Smooth muscle cell (in vitro differentiated cells): ENCODE measurements at regions not wholly inside any gene's neighbourhood (a gene's known extent, or its start where the extent isn't known, plus 50 kb on each side); places are given as distances from the start of the nearest gene placed in this dataset.
A peak's percentile ranks its signal among the peaks of the same experiment; 100 is the strongest.

Source experiments
- DNase-seq: peaks from one replicate; lab custom pipeline; 2025; ENCODE audit not compliant: unreplicated experiment; lab: John Stamatoyannopoulos, UW
- H2AFZ ChIP-seq: fragments of 200-600 bp; sonication (generic); 2 replicates; pipeline ENCODE4 v1.6.0; 2016; ENCODE audit warnings: antibody characterized with exemption, low read depth, mild to moderate bottlenecking
- H3F3A ChIP-seq: fragments of 200-600 bp; sonication (generic); 2 replicates; pipeline ENCODE4 v1.6.0; 2017; ENCODE audit warnings: antibody characterized with exemption, low read depth
- H3K27ac ChIP-seq: fragments of 200-600 bp; sonication (generic); 2 replicates; pipeline ENCODE4 v1.5.1; 2016; ENCODE audit warnings: low read depth, mild to moderate bottlenecking
- H3K27me3 ChIP-seq: fragments of 200-600 bp; sonication (generic); 2 replicates; pipeline ENCODE4 v1.6.1; 2016; ENCODE audit warnings: low read depth, mild to moderate bottlenecking
- H3K36me3 ChIP-seq: fragments of 200-600 bp; sonication (generic); 2 replicates; pipeline ENCODE4 v1.5.1; 2016; ENCODE audit warnings: low read depth
- H3K4me1 ChIP-seq: fragments of 200-600 bp; sonication (generic); 2 replicates; pipeline ENCODE4 v1.5.1; 2016; ENCODE audit warnings: low read depth
- H3K4me2 ChIP-seq: fragments of 200-600 bp; sonication (generic); 2 replicates; pipeline ENCODE4 v1.6.0; 2016; ENCODE audit warnings: mild to moderate bottlenecking
- H3K4me3 ChIP-seq: fragments of 200-600 bp; sonication (generic); 2 replicates; pipeline ENCODE4 v1.5.1; 2016; ENCODE audit warnings: mild to moderate bottlenecking
- H3K79me2 ChIP-seq: fragments of 200-600 bp; sonication (generic); 2 replicates; pipeline ENCODE4 v1.6.0; 2016; ENCODE audit warnings: low read depth, mild to moderate bottlenecking
- H3K9ac ChIP-seq: fragments of 200-600 bp; sonication (generic); 2 replicates; pipeline ENCODE4 v1.6.0; 2016; ENCODE audit warnings: low read depth
- H3K9me3 ChIP-seq: fragments of 200-600 bp; sonication (generic); replicated peaks from 2 replicates; pipeline ENCODE4 v1.5.1; 2016; ENCODE audit warnings: low read depth
- H4K20me1 ChIP-seq: fragments of 200-600 bp; sonication (generic); 2 replicates; pipeline ENCODE4 v1.6.0; 2016; ENCODE audit warnings: low read depth
- WGBS: methylation state at CpG from one replicate; pipeline ENCODE4 v1.1.7; 2016; ENCODE audit warnings: low lambda C conversion rate; 5-methylcytosine and 5-hydroxymethylcytosine counted together
- TF ChIP-seq, protein P1 (sequence below): fragments of 200-600 bp; sonication (generic); IDR thresholded peaks from 2 replicates; pipeline ENCODE4 v1.5.1; 2017; ENCODE audit warnings: borderline replicate concordance, mild to moderate bottlenecking, antibody characterized with exemption; ENCODE audit not compliant: insufficient read depth, poor library complexity, severe bottlenecking

DNA sequence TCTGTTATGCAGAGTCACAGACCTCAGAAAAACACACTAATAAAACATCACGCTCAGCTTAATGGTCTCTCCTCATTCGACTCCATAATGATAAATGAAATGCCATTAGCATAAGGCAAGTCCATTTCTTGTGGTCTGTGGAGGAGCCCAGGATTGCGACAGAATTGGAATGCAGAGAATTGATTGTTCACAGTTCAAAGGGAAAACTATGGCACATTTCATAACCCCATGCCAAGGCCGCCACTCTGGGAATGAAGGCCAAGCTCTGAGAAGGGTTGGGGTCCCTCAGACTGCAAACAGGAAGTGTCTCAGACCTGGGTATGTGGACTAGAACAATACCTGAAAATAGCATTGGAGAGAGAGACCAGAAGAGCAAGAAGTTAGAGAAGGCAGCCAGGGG is 398.9 kb downstream of the ADRA2A start:
- Histone ChIP-seq H3K9ac (no peak overlapping the region), H3K27me3 (no peaks in the 10 kb centered on the region), H3K4me3 (no peak overlapping the region), H4K20me1 (no peaks in the 10 kb centered on the region), H3K9me3 (no peaks in the 10 kb centered on the region), H2AFZ (no peak overlapping the region), H3K4me2 (no peak overlapping the region), H3K27ac (no peak overlapping the region), H3F3A (no peaks in the 10 kb centered on the region), H3K79me2 (no peaks in the 10 kb centered on the region), H3K4me1 (peaks cover 5% of the 10 kb centered on the region), H3K36me3 (no peaks in the 10 kb centered on the region)
- DNase-seq = no peak
- TF ChIP-seq, protein P1, sequence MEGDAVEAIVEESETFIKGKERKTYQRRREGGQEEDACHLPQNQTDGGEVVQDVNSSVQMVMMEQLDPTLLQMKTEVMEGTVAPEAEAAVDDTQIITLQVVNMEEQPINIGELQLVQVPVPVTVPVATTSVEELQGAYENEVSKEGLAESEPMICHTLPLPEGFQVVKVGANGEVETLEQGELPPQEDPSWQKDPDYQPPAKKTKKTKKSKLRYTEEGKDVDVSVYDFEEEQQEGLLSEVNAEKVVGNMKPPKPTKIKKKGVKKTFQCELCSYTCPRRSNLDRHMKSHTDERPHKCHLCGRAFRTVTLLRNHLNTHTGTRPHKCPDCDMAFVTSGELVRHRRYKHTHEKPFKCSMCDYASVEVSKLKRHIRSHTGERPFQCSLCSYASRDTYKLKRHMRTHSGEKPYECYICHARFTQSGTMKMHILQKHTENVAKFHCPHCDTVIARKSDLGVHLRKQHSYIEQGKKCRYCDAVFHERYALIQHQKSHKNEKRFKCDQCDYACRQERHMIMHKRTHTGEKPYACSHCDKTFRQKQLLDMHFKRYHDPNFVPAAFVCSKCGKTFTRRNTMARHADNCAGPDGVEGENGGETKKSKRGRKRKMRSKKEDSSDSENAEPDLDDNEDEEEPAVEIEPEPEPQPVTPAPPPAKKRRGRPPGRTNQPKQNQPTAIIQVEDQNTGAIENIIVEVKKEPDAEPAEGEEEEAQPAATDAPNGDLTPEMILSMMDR = no peak
- 50% methylated on average over 4 of the region's 4 CpGs for WGBS

DNA sequence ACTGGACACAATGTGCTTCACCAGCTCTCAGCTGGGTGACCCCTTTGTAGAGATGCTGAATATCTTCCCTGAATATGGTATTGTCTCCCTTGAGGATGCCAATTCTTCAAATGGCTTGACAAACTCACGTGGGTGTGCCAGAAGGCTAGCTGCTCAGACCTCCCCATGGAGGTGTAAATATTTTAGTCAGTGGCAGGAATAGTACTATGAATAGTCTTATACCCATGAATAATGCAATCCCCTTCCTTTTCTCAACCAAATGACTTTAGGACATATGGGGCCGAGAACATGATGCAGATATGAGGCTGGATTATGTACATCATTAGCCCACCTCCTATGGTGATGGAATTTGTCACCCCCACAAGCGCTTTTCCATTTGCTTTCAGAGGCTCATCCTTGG is 401.8 kb downstream of the ADRA2A start:
- no peak overlapping the region for H2AFZ ChIP-seq
- no peak overlapping the region for H3K27ac ChIP-seq
- H3K4me3 ChIP-seq = no peak overlapping the region
- TF ChIP-seq, protein P1 = no peak
- no peaks in the 10 kb centered on the region for H4K20me1 ChIP-seq
- peaks cover 5% of the 10 kb centered on the region for H3K4me1 ChIP-seq
- no peak for DNase-seq
- WGBS = 93% methylated on average over 3 of the region's 3 CpGs
- H3K4me2 ChIP-seq = no peak overlapping the region
- no peak overlapping the region for H3K9ac ChIP-seq
- no peaks in the 10 kb centered on the region for H3K79me2 ChIP-seq
- H3F3A ChIP-seq = no peaks in the 10 kb centered on the region
- no peaks in the 10 kb centered on the region for H3K9me3 ChIP-seq
- no peaks in the 10 kb centered on the region for H3K36me3 ChIP-seq
- no peaks in the 10 kb centered on the region for H3K27me3 ChIP-seq

DNA sequence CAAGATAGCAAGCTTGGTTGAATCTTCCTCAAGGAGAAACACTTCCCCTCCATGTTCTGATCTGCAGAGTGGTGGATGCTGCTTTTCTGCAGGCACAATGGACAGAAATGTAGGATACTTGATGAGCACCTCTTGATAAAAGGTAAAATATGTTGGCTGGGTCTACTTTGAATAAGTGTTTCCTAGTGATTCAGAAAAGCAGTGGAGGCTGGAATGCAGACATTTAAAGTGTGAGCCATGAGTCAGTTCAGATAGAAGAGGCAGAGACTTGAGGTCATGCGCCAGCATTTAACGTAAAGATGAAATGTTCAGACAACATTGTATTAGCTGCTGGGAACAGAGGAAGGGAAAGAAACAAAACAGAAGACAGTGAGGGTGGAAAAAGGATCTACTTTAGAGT is 403.1 kb downstream of the ADRA2A start:
- Histone ChIP-seq H2AFZ (no peak overlapping the region), H3K4me1 (peaks cover 5% of the 10 kb centered on the region), H3F3A (no peaks in the 10 kb centered on the region), H3K79me2 (no peaks in the 10 kb centered on the region), H4K20me1 (no peaks in the 10 kb centered on the region), H3K4me2 (no peak overlapping the region), H3K27me3 (no peaks in the 10 kb centered on the region), H3K36me3 (no peaks in the 10 kb centered on the region), H3K9me3 (no peaks in the 10 kb centered on the region), H3K27ac (peak overlapping the region; percentile 75), H3K9ac (no peak overlapping the region), H3K4me3 (no peak overlapping the region)
- 26% methylated on average over 2 of the region's 2 CpGs for WGBS
- DNase-seq = no peak
- TF ChIP-seq, protein P1 = no peak

DNA sequence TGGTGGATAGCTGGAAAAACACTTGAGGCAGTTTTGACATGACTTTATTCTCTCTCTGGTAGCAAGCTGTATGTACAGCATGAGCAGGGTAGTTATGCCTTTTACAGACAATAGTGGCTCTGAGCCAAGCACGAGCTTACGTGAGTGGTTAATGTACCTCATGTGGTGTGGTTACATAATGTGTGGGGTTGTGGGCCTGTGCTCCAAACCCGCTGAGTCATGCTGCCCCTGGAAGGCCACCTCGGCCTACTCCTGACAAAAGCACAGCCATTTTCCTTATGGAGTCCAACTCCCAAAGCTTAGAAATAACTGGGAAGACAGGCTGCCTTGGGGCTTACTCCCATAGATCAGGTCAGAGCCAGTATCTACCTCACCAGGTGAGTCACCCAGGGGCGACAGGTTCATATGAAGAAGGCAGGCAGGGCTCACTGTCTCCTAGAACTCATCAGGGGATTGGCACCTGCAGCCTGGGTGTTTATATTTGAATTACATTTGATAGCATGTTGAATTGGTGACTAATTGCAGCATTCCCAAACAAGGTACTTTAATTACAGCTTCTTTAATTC is 404.5 kb downstream of the ADRA2A start:
- H3K4me3 ChIP-seq = no peak overlapping the region
- no peaks in the 10 kb centered on the region for H3K36me3 ChIP-seq
- H3F3A ChIP-seq = no peaks in the 10 kb centered on the region
- H3K27ac ChIP-seq = no peak overlapping the region
- no peak overlapping the region for H3K4me2 ChIP-seq
- TF ChIP-seq, protein P1 = no peak
- no peak overlapping the region for H3K9ac ChIP-seq
- no peaks in the 10 kb centered on the region for H3K79me2 ChIP-seq
- DNase-seq = no peak
- H2AFZ ChIP-seq = no peak overlapping the region
- H3K9me3 ChIP-seq = no peaks in the 10 kb centered on the region
- no peaks in the 10 kb centered on the region for H3K27me3 ChIP-seq
- peaks cover 5% of the 10 kb centered on the region for H3K4me1 ChIP-seq
- WGBS = 90% methylated on average over 5 of the region's 5 CpGs
- no peaks in the 10 kb centered on the region for H4K20me1 ChIP-seq
